Hepatocyte (in vitro differentiated cells): ENCODE measurements at regions not wholly inside any gene's neighbourhood (a gene's known extent, or its start where the extent isn't known, plus 50 kb on each side); places are given as distances from the start of the nearest gene placed in this dataset.

Experiments used
- CTCF ChIP-seq: fragments of 200-600 bp; sonication (generic); IDR thresholded peaks from 2 replicates; pipeline ENCODE4 v1.5.1; 2016; ENCODE audit warnings: antibody characterized with exemption, mild to moderate bottlenecking; ENCODE audit not compliant: poor library complexity
- EZH2 ChIP-seq: fragments of 200-600 bp; sonication (generic); IDR thresholded peaks from 2 replicates; pipeline ENCODE4 v1.6.1; 2016; ENCODE audit warnings: antibody characterized with exemption, mild to moderate bottlenecking, borderline replicate concordance
- EZH2phosphoT487 ChIP-seq: fragments of 200-600 bp; sonication (generic); IDR thresholded peaks from one replicate; pipeline ENCODE4 v1.6.1; 2018; ENCODE audit warnings: antibody characterized with exemption, mild to moderate bottlenecking, low read depth, moderate library complexity; ENCODE audit not compliant: unreplicated experiment, severe bottlenecking

GRCh38 chr5:126186210-126186609, 237.0 kb upstream of the GRAMD2B start:
- no peak for TF ChIP-seq CTCF
- no peak for TF ChIP-seq EZH2
- no peak for TF ChIP-seq EZH2phosphoT487
